GM23338 (cell line): ENCODE measurements at regions not wholly inside any gene's neighbourhood (a gene's known extent, or its start where the extent isn't known, plus 50 kb on each side); places are given as distances from the start of the nearest gene placed in this dataset.

Experiments
- CTCF ChIP-seq, 2 experiments: fragments of 200-600 bp in 1 of 2; sonication (generic) in 1 of 2; conservative IDR thresholded peaks; 2 replicates each; pipeline versions ENCODE4 v1.5.1 to v1.6.1; 2016 to 2017; ENCODE audit warnings: antibody characterized with exemption in 2 of 2, low read depth in 2 of 2, mild to moderate bottlenecking in 2 of 2, moderate library complexity in 1 of 2
- EZH2 ChIP-seq: fragments of 200-600 bp; sonication (generic); IDR thresholded peaks from one replicate; pipeline ENCODE4 v1.8.0; 2017; ENCODE audit warnings: antibody characterized with exemption, mild to moderate bottlenecking, low read depth; ENCODE audit not compliant: unreplicated experiment
- REST ChIP-seq: IDR thresholded peaks from one replicate; pipeline ENCODE4 v1.6.1; 2018; ENCODE audit warnings: antibody characterized with exemption; ENCODE audit not compliant: unreplicated experiment
- STAT1 ChIP-seq: IDR thresholded peaks from one replicate; pipeline ENCODE4 v1.6.1; 2016; ENCODE audit warnings: antibody characterized with exemption; ENCODE audit not compliant: unreplicated experiment

- TF ChIP-seq REST (no peak), EZH2 (no peak), STAT1 (no peak), CTCF (conservative IDR thresholded peaks at IDR 0.05; ENCODE audit: low read depth in 2 of 2) (no peak)
These were observed 159.3 kb downstream of the MN1 start for GRCh38 chr22:27642104-27642800.
